ENCODE measurements at regions not wholly inside any gene's neighbourhood (a gene's known extent, or its start where the extent isn't known, plus 50 kb on each side); places are given as distances from the start of the nearest gene placed in this dataset.

DNA sequence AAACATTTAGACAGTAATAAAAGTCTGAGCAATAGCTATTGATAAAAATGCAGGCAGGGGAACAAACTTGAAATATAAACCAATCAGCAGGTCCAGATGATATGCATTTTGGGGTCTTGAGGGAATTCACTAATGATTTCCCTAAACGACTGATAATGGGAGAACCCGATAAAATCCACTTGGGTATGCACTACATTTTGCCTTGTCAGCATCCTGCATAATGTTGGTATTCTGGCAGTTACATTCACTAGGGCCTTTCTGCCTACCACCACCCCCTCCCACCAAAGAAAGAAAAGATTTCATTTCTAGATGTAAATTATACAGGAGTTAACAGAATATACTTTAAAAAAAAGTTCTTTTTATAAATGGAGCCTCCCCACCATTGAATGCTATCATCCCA lies 63.5 kb upstream of the IL1RAPL2 start (continued):
- TF ChIP-seq RAD21 (conservative IDR thresholded peaks at IDR 0.05 in 1 of 2, IDR thresholded peaks at IDR 0.05 in 1 of 2), result no peak
- no peak for TF ChIP-seq CHD4 (IDR thresholded peaks at IDR 0.05; ENCODE audit: borderline replicate concordance)
- TF ChIP-seq POLR2A (IDR thresholded peaks at IDR 0.05; ENCODE audit: low read length), result no peak
- no peak for TF ChIP-seq POLR2AphosphoS2 (conservative IDR thresholded peaks at IDR 0.05; ENCODE audit: low read length)
- no peak for TF ChIP-seq NFE2L2 (conservative IDR thresholded peaks at IDR 0.05; ENCODE audit: low read length)
- TF ChIP-seq, protein P1, sequence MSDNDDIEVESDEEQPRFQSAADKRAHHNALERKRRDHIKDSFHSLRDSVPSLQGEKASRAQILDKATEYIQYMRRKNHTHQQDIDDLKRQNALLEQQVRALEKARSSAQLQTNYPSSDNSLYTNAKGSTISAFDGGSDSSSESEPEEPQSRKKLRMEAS (IDR thresholded peaks at IDR 0.05), result no peak

DNA sequence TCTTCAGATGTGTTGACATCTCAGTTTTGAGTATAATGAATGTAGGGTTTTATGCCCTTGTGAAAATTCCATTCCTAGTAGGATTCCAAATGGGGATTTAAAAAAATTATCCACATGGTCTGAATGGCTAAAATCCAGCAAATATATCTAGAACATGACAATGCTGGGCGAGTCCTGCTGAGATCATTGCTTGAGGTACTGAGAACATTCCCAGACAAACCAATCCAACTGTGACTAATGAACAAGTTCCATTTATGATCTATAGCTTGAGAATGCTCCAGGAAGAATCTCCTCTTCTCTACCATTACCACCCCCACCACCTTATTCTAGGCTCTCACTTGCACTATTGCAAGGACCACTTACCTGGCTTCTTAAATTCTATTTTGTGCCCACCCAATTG lies 77.2 kb upstream of the IL1RAPL2 start:
- FAIRE-seq, result no peak
- H3K27ac ChIP-seq, result no peak overlapping the region
- no peak for DNase-seq (ENCODE audit: low read depth in 1 of 2, low spot score in 1 of 2)
- 0% methylated on average over 1 of the region's 1 CpG for WGBS (ENCODE audit: missing lambda C conversion rate)
- no peaks in the 10 kb centered on the region for H3K9me3 ChIP-seq
- H3K4me3 ChIP-seq, result no peak overlapping the region
- no peak overlapping the region for H3K4me2 ChIP-seq
- no peak for ATAC-seq
- H3K4me1 ChIP-seq, result no peaks in the 10 kb centered on the region
- ChIA-PET POLR2A (no interaction called here), CTCF (no interaction called here)
- TF ChIP-seq, protein P2, sequence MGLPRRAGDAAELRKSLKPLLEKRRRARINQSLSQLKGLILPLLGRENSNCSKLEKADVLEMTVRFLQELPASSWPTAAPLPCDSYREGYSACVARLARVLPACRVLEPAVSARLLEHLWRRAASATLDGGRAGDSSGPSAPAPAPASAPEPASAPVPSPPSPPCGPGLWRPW (IDR thresholded peaks at IDR 0.05), result no peak
- no peak for TF ChIP-seq CHD2 (IDR thresholded peaks at IDR 0.05; ENCODE audit: low read length, partially characterized antibody)
- TF ChIP-seq, protein P3, sequence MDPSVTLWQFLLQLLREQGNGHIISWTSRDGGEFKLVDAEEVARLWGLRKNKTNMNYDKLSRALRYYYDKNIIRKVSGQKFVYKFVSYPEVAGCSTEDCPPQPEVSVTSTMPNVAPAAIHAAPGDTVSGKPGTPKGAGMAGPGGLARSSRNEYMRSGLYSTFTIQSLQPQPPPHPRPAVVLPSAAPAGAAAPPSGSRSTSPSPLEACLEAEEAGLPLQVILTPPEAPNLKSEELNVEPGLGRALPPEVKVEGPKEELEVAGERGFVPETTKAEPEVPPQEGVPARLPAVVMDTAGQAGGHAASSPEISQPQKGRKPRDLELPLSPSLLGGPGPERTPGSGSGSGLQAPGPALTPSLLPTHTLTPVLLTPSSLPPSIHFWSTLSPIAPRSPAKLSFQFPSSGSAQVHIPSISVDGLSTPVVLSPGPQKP (IDR thresholded peaks at IDR 0.05; ENCODE audit: low read depth, low read length), result no peak
- TF ChIP-seq CBX8 (IDR thresholded peaks at IDR 0.05), result no peak
- no peak for TF ChIP-seq EHMT2 (IDR thresholded peaks at IDR 0.05; ENCODE audit: low read depth)
- TF ChIP-seq, protein P4, sequence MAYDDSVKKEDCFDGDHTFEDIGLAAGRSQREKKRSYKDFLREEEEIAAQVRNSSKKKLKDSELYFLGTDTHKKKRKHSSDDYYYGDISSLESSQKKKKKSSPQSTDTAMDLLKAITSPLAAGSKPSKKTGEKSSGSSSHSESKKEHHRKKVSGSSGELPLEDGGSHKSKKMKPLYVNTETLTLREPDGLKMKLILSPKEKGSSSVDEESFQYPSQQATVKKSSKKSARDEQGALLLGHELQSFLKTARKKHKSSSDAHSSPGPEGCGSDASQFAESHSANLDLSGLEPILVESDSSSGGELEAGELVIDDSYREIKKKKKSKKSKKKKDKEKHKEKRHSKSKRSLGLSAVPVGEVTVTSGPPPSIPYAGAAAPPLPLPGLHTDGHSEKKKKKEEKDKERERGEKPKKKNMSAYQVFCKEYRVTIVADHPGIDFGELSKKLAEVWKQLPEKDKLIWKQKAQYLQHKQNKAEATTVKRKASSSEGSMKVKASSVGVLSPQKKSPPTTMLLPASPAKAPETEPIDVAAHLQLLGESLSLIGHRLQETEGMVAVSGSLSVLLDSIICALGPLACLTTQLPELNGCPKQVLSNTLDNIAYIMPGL (CRISPR knock-in tag; IDR thresholded peaks at IDR 0.05; ENCODE audit: borderline replicate concordance), result no peak
- TF ChIP-seq ZNF302 (CRISPR knock-in tag; IDR thresholded peaks at IDR 0.05), result no peak
- no peak for TF ChIP-seq ZC3H11A (IDR thresholded peaks at IDR 0.05)
- no peak for TF ChIP-seq HOXB13 (CRISPR knock-in tag; IDR thresholded peaks at IDR 0.05; ENCODE audit: low read depth)
- TF ChIP-seq, protein P5, sequence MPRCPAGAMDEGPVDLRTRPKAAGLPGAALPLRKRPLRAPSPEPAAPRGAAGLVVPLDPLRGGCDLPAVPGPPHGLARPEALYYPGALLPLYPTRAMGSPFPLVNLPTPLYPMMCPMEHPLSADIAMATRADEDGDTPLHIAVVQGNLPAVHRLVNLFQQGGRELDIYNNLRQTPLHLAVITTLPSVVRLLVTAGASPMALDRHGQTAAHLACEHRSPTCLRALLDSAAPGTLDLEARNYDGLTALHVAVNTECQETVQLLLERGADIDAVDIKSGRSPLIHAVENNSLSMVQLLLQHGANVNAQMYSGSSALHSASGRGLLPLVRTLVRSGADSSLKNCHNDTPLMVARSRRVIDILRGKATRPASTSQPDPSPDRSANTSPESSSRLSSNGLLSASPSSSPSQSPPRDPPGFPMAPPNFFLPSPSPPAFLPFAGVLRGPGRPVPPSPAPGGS (IDR thresholded peaks at IDR 0.05), result no peak
- TF ChIP-seq CHD4 (IDR thresholded peaks at IDR 0.05; ENCODE audit: borderline replicate concordance), result no peak
- no peak for TF ChIP-seq HOXA7 (CRISPR knock-in tag; IDR thresholded peaks at IDR 0.05)
- TF ChIP-seq SREBF2 (IDR thresholded peaks at IDR 0.05), result no peak
- TF ChIP-seq POLR2AphosphoS2 (conservative IDR thresholded peaks at IDR 0.05; ENCODE audit: low read length), result no peak
- no peak for TF ChIP-seq ZFP36 (IDR thresholded peaks at IDR 0.05; ENCODE audit: borderline replicate concordance, partially characterized antibody)
- TF ChIP-seq, protein P6, sequence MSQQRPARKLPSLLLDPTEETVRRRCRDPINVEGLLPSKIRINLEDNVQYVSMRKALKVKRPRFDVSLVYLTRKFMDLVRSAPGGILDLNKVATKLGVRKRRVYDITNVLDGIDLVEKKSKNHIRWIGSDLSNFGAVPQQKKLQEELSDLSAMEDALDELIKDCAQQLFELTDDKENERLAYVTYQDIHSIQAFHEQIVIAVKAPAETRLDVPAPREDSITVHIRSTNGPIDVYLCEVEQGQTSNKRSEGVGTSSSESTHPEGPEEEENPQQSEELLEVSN (IDR thresholded peaks at IDR 0.05; ENCODE audit: borderline replicate concordance, low read depth), result no peak
- TF ChIP-seq, protein P7, sequence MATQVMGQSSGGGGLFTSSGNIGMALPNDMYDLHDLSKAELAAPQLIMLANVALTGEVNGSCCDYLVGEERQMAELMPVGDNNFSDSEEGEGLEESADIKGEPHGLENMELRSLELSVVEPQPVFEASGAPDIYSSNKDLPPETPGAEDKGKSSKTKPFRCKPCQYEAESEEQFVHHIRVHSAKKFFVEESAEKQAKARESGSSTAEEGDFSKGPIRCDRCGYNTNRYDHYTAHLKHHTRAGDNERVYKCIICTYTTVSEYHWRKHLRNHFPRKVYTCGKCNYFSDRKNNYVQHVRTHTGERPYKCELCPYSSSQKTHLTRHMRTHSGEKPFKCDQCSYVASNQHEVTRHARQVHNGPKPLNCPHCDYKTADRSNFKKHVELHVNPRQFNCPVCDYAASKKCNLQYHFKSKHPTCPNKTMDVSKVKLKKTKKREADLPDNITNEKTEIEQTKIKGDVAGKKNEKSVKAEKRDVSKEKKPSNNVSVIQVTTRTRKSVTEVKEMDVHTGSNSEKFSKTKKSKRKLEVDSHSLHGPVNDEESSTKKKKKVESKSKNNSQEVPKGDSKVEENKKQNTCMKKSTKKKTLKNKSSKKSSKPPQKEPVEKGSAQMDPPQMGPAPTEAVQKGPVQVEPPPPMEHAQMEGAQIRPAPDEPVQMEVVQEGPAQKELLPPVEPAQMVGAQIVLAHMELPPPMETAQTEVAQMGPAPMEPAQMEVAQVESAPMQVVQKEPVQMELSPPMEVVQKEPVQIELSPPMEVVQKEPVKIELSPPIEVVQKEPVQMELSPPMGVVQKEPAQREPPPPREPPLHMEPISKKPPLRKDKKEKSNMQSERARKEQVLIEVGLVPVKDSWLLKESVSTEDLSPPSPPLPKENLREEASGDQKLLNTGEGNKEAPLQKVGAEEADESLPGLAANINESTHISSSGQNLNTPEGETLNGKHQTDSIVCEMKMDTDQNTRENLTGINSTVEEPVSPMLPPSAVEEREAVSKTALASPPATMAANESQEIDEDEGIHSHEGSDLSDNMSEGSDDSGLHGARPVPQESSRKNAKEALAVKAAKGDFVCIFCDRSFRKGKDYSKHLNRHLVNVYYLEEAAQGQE (IDR thresholded peaks at IDR 0.05), result no peak
- no peak for TF ChIP-seq TP53 (CRISPR knock-in tag; IDR thresholded peaks at IDR 0.05)
- TF ChIP-seq FOSB (CRISPR knock-in tag; IDR thresholded peaks at IDR 0.05), result no peak
- TF ChIP-seq KDM1A (IDR thresholded peaks at IDR 0.05; ENCODE audit: low read depth), result no peak

Measured in A549 (cell line).